Dendritic cell treated with granulocyte-macrophage colony-stimulating factor and Interleukin-4, amounts not matched to agents 40 ng/mL and 50 ng/mL, for 4 days (primary cell): ENCODE measurements at regions not wholly inside any gene's neighbourhood (a gene's known extent, or its start where the extent isn't known, plus 50 kb on each side); places are given as distances from the start of the nearest gene placed in this dataset.

ENCODE experiments used
- H3K27ac Mint-ChIP-seq: one replicate; pipeline ENCODE4 v1.8.0; 2022; ENCODE audit warnings: mild to moderate bottlenecking, mixed read lengths
- H3K27me3 Mint-ChIP-seq: one replicate; pipeline ENCODE4 v1.8.0; 2022; ENCODE audit warnings: mild to moderate bottlenecking, mixed read lengths
- H3K36me3 Mint-ChIP-seq: one replicate; pipeline ENCODE4 v1.8.0; 2022; ENCODE audit warnings: low read depth, mixed read lengths
- H3K4me1 Mint-ChIP-seq: one replicate; pipeline ENCODE4 v1.8.0; 2022; ENCODE audit warnings: low read depth, mixed read lengths
- H3K4me3 Mint-ChIP-seq: one replicate; pipeline ENCODE4 v1.8.0; 2022; ENCODE audit warnings: mild to moderate bottlenecking, moderate library complexity, mixed read lengths
- H3K9me3 Mint-ChIP-seq: one replicate; pipeline ENCODE4 v1.8.0; 2022; ENCODE audit warnings: mixed read lengths
- intact Hi-C: fragments of 100-400 bp; cut with micrococcal nuclease; formaldehyde crosslinking; loops from one replicate; pipeline ENCODE4 v1.15.0; 2022

DNA sequence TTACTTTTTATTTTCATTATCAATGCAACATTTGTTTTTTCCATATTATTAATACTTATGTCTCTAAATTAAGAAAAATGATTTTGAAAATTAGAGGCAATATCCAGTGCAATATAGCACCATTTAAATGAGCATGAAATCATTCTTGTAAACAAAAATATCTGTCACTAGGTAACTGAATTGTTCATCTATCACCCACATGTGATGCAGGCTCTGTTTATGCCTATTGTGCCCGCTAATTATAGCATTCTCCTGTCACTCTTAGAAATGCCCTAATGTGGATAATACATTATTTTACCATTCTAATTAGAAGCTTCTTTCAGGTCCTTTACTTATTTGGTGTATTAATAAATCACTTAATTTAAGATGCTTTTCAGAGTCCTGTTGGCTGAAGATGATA is 1332.4 kb downstream of the AACS start:
- intact Hi-C loops, result no loop called here
- H3K4me3 Mint-ChIP-seq, result no peak overlapping the region
- peaks cover 29% of the 10 kb centered on the region for H3K9me3 Mint-ChIP-seq
- H3K4me1 Mint-ChIP-seq, result no peaks in the 10 kb centered on the region
- no peaks in the 10 kb centered on the region for H3K36me3 Mint-ChIP-seq
- no peaks in the 10 kb centered on the region for H3K27me3 Mint-ChIP-seq
- no peak overlapping the region for H3K27ac Mint-ChIP-seq

DNA sequence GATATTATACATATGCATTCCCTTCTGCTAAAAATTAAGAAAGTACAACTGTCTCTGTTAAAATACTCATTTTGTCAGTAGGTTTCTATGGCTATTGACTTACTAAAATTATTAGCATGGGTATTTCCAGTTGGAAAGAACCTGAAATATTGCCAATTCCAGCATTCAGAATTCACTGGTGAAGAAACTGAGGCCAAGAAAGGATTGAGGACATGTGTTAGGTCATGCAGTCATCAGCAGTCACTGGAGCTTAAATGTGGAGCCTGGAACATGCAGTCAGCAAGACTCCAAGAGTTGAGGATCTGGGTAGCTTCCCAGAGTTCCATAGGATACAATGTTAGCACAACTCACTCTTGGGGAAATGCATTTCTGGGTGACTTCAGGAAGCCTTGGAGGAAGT is 1335.6 kb downstream of the AACS start:
- Mint-ChIP-seq H3K36me3 (no peaks in the 10 kb centered on the region), H3K4me1 (no peaks in the 10 kb centered on the region), H3K27me3 (no peaks in the 10 kb centered on the region), H3K4me3 (no peak overlapping the region), H3K9me3 (peaks cover 38% of the 10 kb centered on the region), H3K27ac (no peak overlapping the region)
- intact Hi-C loops, result no loop called here

DNA sequence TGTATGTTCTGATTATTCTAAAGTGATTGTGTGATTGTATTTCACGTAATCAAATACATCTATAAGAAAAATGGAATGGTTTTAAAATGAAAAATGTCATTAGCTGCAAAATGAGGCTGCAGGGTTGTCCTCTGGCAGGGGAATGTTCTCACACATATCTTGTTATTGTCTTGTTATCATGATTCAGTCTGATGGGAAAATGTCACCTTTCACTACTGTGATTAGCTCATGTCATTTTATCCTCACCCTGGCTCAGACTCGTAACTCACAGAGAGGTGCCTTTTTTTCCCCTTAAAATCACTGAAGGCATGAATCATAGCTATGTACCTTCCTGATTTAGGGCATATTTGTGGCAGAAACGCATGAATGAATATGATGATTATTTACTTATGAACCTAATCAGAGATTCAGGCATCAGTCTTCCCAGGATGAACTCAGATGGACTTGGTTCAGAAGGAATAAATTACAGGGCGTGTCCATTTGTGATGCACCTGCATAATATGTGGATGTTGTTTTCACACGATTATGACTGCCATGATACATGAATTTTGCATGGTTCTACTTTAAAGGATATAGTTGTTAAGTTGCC is 1339.2 kb downstream of the AACS start:
- Mint-ChIP-seq H3K27ac (no peak overlapping the region), H3K36me3 (no peaks in the 10 kb centered on the region), H3K27me3 (no peaks in the 10 kb centered on the region), H3K9me3 (peaks cover 37% of the 10 kb centered on the region), H3K4me3 (no peak overlapping the region), H3K4me1 (no peaks in the 10 kb centered on the region)
- intact Hi-C loops, result no loop called here

DNA sequence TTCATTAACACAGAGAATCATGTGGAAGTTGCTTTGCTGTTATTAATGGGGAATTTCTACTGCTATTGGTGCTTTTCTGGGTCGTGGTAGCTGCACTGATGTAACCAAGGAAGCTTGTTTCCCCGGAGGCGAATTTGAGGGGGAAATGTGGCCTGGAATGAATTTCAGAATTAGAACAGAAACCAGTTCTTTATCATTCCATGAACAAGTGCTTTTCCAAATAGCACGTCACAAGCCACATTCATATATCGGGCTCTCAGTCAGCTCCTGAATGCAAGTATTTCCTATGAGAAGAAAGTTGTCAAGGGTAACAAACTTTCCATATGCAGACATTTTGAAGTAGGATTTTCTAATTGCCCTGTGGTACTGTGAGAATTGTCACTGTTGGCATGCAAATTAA is 1353.2 kb downstream of the AACS start:
- Mint-ChIP-seq H3K27me3 (no peaks in the 10 kb centered on the region), H3K9me3 (peaks cover 12% of the 10 kb centered on the region), H3K4me1 (no peaks in the 10 kb centered on the region)

DNA sequence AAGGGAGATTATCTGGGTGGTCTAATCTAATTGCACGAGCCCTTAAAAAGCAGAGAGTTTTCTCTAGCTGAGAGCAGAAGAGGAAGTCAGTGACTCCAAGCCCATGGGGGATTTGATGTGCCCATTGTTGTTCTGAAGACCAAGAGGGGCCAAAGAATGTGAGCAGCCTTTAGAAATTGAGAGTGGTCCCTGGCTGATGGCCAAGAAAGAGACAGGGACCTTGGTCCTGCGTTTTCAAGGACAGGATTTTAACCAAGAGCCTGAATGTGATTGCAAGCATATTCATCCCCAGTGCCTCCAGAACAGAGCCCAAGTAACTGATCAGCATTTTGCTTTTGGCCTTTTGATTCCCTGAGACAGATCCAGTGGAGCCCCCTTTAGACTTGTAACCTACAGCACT is 1353.9 kb downstream of the AACS start:
- peaks cover 12% of the 10 kb centered on the region for H3K9me3 Mint-ChIP-seq
- no peaks in the 10 kb centered on the region for H3K4me1 Mint-ChIP-seq
- no peak overlapping the region for H3K4me3 Mint-ChIP-seq
- no peak overlapping the region for H3K27ac Mint-ChIP-seq
- intact Hi-C loops, result no loop called here
- no peaks in the 10 kb centered on the region for H3K36me3 Mint-ChIP-seq
- no peaks in the 10 kb centered on the region for H3K27me3 Mint-ChIP-seq

More for the DNA sequence above, 1353.2 kb downstream of the AACS start:
- Mint-ChIP-seq H3K36me3 (no peaks in the 10 kb centered on the region), H3K4me3 (no peak overlapping the region), H3K27ac (no peak overlapping the region)
- intact Hi-C loops, result no loop called here

- no peaks in the 10 kb centered on the region for H3K4me1 Mint-ChIP-seq
- H3K27me3 Mint-ChIP-seq, result no peaks in the 10 kb centered on the region
- no peak overlapping the region for H3K4me3 Mint-ChIP-seq
- H3K36me3 Mint-ChIP-seq, result no peaks in the 10 kb centered on the region
- intact Hi-C loops, result no loop called here
- peaks cover 5% of the 10 kb centered on the region for H3K9me3 Mint-ChIP-seq
- H3K27ac Mint-ChIP-seq, result no peak overlapping the region
Measured at GRCh38 chr12:126424696-126425095, 1359.5 kb downstream of the AACS start.

DNA sequence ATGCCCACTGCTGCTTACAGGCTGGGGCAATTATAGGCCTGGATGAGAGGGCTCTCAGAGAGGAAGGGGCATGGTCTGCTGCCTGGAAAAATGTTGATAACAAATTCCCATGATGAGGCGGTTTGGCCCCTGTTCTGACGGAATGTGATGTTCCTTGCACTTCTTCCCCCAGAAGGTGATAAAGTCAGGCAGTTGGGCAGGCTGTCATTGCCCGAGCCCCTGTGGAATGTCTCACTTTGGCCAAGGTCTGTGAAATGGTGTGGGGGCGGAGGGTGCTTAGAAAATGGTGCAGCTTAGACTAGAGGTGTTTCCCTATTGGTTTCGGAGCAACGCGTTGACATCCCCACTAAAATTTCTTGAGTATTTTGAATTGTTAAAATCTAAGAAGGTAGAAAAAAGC is 1360.0 kb downstream of the AACS start:
- Mint-ChIP-seq H3K27me3 (no peaks in the 10 kb centered on the region), H3K4me3 (no peak overlapping the region), H3K36me3 (no peaks in the 10 kb centered on the region), H3K4me1 (no peaks in the 10 kb centered on the region), H3K27ac (no peak overlapping the region), H3K9me3 (no peaks in the 10 kb centered on the region)
- intact Hi-C loops, result no loop called here

DNA sequence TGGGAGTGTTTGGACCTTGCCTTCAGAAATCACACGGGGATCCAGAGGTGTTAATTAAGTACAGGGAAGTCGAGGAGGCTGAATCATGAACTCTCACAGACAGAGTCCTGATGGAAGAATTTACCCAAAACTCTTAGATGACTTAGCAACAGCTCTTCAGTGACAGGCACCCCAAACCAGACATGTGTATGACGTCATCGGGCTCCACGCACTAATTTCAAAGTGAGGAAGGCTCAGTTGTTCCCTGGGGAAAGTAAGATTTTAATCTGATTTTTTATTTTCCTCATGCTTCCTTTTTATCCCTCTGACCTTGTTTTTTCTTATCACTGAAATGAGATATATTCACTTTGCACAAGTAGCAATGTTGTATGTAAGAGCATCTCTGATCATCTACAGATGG is 1363.5 kb downstream of the AACS start:
- Mint-ChIP-seq H3K36me3 (no peaks in the 10 kb centered on the region), H3K27ac (no peak overlapping the region), H3K27me3 (no peaks in the 10 kb centered on the region), H3K9me3 (no peaks in the 10 kb centered on the region), H3K4me3 (no peak overlapping the region), H3K4me1 (no peaks in the 10 kb centered on the region)
- intact Hi-C loops, result no loop called here

DNA sequence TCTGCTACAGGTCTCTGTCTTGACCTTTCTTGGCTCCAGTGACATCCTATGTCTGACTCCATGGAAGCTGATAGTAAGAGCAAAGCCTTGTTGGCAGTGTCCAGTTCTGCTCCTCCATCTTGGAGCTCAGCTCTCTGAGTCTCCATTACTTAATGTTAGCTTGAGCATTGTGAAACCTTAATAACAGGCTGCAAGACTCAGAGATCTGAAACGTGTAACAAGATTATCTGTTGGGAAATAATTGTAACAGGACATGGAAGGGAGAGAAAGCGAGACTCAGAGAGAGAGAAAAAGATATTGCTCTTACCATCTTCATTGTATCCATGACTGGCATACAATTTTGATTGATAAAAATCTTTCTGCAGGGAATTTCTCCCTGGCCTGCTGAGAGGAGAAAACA is 1365.7 kb downstream of the AACS start:
- intact Hi-C loops, result no loop called here
- H3K4me3 Mint-ChIP-seq, result no peak overlapping the region
- no peaks in the 10 kb centered on the region for H3K27me3 Mint-ChIP-seq
- no peaks in the 10 kb centered on the region for H3K4me1 Mint-ChIP-seq
- no peak overlapping the region for H3K27ac Mint-ChIP-seq
- H3K36me3 Mint-ChIP-seq, result no peaks in the 10 kb centered on the region
- no peaks in the 10 kb centered on the region for H3K9me3 Mint-ChIP-seq

GRCh38 chr12:126431767-126432166 is 1366.5 kb downstream of the AACS start:
- Mint-ChIP-seq H3K36me3 (no peaks in the 10 kb centered on the region), H3K4me3 (no peak overlapping the region)

GRCh38 chr12:126432780-126433179 is 1367.5 kb downstream of the AACS start:
- no peaks in the 10 kb centered on the region for H3K27me3 Mint-ChIP-seq
- intact Hi-C loops, result no loop called here
- H3K4me3 Mint-ChIP-seq, result no peak overlapping the region
- H3K4me1 Mint-ChIP-seq, result no peaks in the 10 kb centered on the region
- peaks cover 5% of the 10 kb centered on the region for H3K9me3 Mint-ChIP-seq
- H3K27ac Mint-ChIP-seq, result no peak overlapping the region
- no peaks in the 10 kb centered on the region for H3K36me3 Mint-ChIP-seq

More at GRCh38 chr12:126431767-126432166, 1366.5 kb downstream of the AACS start:
- peaks cover 5% of the 10 kb centered on the region for H3K9me3 Mint-ChIP-seq
- H3K4me1 Mint-ChIP-seq, result no peaks in the 10 kb centered on the region
- intact Hi-C loops, result no loop called here
- no peaks in the 10 kb centered on the region for H3K27me3 Mint-ChIP-seq
- no peak overlapping the region for H3K27ac Mint-ChIP-seq

DNA sequence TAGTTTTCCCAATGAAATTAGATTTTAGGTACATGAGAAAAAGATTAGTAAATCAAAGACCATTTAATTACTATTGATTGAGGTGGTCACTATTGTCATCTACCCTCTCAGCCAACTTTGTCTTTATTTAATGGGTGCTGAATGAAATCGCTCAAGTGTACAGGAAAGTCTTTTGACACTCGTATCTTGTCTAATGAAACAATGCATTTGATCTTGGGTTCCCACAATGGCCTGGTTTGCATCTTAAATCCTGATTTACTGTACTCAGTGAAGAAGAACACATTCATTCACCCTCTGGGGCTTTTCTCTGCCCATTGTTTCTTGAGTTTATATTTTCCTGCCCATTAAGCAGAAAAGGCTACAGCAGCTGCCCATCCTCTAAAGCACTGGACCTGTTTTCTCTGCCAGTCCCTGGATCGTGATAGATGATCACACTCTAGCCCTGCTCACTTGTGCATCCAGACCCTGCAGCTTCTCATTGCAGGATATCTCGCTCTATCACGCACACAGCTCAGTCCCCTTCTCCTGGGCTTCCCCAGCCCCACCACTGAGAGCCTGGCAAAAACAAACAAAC is 1369.3 kb downstream of the AACS start:
- Mint-ChIP-seq H3K36me3 (no peaks in the 10 kb centered on the region), H3K27ac (no peak overlapping the region), H3K4me3 (no peak overlapping the region), H3K9me3 (peaks cover 5% of the 10 kb centered on the region), H3K4me1 (no peaks in the 10 kb centered on the region), H3K27me3 (no peaks in the 10 kb centered on the region)
- intact Hi-C loops, result no loop called here

GRCh38 chr12:126436041-126436440 is 1370.8 kb downstream of the AACS start:
- Mint-ChIP-seq H3K36me3 (no peaks in the 10 kb centered on the region), H3K9me3 (peaks cover 5% of the 10 kb centered on the region), H3K27ac (no peak overlapping the region), H3K4me3 (no peak overlapping the region), H3K4me1 (no peaks in the 10 kb centered on the region), H3K27me3 (no peaks in the 10 kb centered on the region)
- intact Hi-C loops, result no loop called here

- Mint-ChIP-seq H3K27me3 (no peaks in the 10 kb centered on the region), H3K4me1 (no peaks in the 10 kb centered on the region), H3K27ac (no peak overlapping the region), H3K36me3 (no peaks in the 10 kb centered on the region), H3K9me3 (peaks cover 5% of the 10 kb centered on the region), H3K4me3 (no peak overlapping the region)
- intact Hi-C loops, result no loop called here
Measured at GRCh38 chr12:126437934-126438333, 1372.7 kb downstream of the AACS start.

DNA sequence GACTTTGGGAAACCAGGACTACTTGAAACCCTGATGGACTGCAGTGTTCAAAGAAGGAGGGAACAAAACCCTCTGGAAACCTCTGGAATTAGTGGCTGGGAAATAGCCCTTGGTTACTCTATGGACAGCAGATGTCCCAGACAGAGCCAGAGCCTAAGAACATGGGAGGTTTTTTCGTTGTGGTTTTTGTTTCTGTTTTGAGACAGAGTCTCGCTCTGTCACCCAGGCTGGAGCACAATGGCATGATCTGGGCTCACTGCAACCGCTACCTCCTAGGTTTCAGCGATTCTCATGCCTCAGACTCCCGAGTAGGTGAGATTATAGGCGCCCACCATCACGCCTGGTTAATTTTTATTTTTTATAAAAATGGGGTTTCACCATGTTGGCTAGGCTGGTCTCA is 1378.7 kb downstream of the AACS start:
- H3K4me1 Mint-ChIP-seq, result no peaks in the 10 kb centered on the region
- no peaks in the 10 kb centered on the region for H3K27me3 Mint-ChIP-seq
- no peak overlapping the region for H3K27ac Mint-ChIP-seq
- peaks cover 39% of the 10 kb centered on the region for H3K9me3 Mint-ChIP-seq
- intact Hi-C loops, result no loop called here
- no peaks in the 10 kb centered on the region for H3K36me3 Mint-ChIP-seq
- no peak overlapping the region for H3K4me3 Mint-ChIP-seq
